ENCODE measurements at regions not wholly inside any gene's neighbourhood (a gene's known extent, or its start where the extent isn't known, plus 50 kb on each side); places are given as distances from the start of the nearest gene placed in this dataset.
A peak's percentile ranks its signal among the peaks of the same experiment; 100 is the strongest.

- TF ChIP-seq, protein P1, sequence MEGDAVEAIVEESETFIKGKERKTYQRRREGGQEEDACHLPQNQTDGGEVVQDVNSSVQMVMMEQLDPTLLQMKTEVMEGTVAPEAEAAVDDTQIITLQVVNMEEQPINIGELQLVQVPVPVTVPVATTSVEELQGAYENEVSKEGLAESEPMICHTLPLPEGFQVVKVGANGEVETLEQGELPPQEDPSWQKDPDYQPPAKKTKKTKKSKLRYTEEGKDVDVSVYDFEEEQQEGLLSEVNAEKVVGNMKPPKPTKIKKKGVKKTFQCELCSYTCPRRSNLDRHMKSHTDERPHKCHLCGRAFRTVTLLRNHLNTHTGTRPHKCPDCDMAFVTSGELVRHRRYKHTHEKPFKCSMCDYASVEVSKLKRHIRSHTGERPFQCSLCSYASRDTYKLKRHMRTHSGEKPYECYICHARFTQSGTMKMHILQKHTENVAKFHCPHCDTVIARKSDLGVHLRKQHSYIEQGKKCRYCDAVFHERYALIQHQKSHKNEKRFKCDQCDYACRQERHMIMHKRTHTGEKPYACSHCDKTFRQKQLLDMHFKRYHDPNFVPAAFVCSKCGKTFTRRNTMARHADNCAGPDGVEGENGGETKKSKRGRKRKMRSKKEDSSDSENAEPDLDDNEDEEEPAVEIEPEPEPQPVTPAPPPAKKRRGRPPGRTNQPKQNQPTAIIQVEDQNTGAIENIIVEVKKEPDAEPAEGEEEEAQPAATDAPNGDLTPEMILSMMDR (IDR thresholded peaks at IDR 0.05): no peak
- intact Hi-C loops (cut with DNase I): no loop called here
- Histone ChIP-seq H3K27me3 (peaks cover 0 to 31% (median 14%) of the 10 kb centered on the region in 7 donors), H3K36me3 (no peaks in the 10 kb centered on the region), H3K4me1 (no peaks in the 10 kb centered on the region), H3K27ac (no peak overlapping the region), H3K9me3 (no peaks in the 10 kb centered on the region), H3K4me3 (no peak overlapping the region)
- ATAC-seq (no peak), DNase-seq (no peak)
- WGBS, 2 donors: 77 to 84% methylated on average over 11 of the region's 11 CpGs
Observed at GRCh38 chr14:101196051-101196712, 292.7 kb upstream of the RTL1 start.

DNA sequence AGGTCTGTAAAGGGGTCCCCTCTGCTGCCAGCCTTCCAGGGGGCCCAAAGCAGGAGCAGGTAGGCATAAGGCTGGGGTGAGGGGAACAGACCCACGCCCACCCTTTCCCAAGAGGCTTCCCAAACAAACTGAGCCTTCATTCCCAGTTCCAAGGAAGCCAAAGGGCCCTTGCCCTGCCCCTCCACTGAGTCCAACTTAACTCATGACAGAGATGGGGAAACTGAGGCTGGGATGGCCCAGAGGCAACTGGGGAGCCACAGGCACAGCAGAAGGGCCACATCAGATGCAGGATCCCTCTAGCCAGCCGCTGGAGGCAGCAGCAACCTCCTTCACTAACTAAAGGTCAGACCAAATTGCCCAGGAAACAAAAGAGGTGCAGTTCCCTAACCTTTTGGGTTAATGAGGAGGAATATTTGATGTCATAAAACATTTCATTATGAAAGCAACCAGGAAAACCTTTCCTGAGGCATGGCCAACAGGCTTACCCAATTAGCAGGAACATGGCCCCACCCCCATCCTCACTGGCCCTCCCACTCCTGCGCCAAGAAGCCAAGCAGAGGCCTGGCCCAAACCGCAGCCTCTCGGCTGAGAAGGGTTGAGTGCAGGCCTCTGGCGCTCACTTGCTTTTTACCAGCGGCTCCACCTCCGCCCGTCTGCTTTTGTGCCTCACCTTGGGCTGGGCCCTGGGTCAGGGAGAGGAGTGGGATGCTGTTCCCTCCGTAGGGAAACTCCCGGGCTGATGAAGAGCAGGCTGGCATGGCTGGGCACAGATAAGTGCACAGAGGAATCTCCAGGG is 293.5 kb upstream of the RTL1 start:
- intact Hi-C loops (cut with DNase I): no loop called here
- Histone ChIP-seq H3K36me3 (no peaks in the 10 kb centered on the region), H3K4me1 (no peaks in the 10 kb centered on the region), H3K4me3 (no peak overlapping the region), H3K27ac (no peak overlapping the region), H3K27me3 (peaks cover 0 to 31% (median 14%) of the 10 kb centered on the region in 7 donors), H3K9me3 (no peaks in the 10 kb centered on the region)
- ATAC-seq (no peak), DNase-seq (no peak)
- WGBS, 2 donors: 51 to 67% methylated on average over 11 of the region's 11 CpGs
- TF ChIP-seq, protein P1 (IDR thresholded peaks at IDR 0.05): no peak

DNA sequence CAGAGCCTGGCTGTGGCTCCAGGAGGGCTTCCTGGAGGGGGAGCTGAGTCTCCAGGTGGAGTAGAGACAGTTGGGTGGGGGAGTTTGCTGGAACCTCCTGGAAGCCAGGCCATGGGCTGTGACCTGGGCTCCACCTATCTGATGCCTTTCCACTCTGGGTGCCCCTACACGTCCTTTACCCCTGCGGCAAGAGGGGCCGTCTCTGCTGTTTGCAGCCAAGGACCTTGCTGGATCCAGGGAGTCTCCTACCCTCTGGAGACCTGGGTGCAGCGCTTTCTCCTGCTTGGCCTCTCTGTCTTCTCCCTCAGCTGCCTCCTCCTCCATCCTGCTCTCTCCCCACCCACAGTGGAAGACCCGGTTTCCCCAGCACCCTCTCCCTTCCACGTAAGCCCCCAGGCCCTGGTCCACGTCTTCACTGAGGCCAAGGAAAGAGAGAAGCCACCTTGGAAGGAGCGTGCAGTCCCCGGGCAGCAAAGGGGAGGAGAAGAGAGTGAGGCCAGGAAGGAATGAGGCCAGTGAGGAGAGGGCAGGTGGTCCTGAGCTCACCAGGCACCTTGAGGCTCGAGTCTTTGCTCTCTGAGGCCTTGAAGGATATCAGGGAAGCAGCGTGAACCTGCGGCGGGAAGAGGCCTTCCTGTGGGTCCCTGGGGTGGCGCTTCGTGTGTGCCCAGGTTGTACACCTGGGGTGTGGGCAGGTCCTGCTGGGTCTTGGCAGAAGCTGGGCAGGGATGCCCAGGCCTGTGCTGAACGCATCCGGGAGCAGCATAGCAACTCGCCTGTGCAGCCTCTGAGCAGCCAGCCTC is 294.3 kb upstream of the RTL1 start:
- intact Hi-C loops (cut with DNase I): no loop called here
- ATAC-seq: peak in 1 of 8 donors; percentile 14
- 81 to 85% methylated on average over 18 of the region's 18 CpGs for WGBS, 2 donors

More for the DNA sequence above, 294.3 kb upstream of the RTL1 start:
- H3K9me3 ChIP-seq: peaks cover 0 to 3% (median 0%) of the 10 kb centered on the region in 11 donors
- H3K4me1 ChIP-seq: no peaks in the 10 kb centered on the region
- TF ChIP-seq, protein P1 (IDR thresholded peaks at IDR 0.05): no peak
- H3K27ac ChIP-seq: no peak overlapping the region
- H3K36me3 ChIP-seq: no peaks in the 10 kb centered on the region
- H3K27me3 ChIP-seq: peaks cover 0 to 31% (median 13%) of the 10 kb centered on the region in 7 donors
- H3K4me3 ChIP-seq: no peak overlapping the region
- DNase-seq: no peak
